ENCODE measurements at regions not wholly inside any gene's neighbourhood (a gene's known extent, or its start where the extent isn't known, plus 50 kb on each side); places are given as distances from the start of the nearest gene placed in this dataset.

- H3K4me3 ChIP-seq: no peak overlapping the region
- intact Hi-C loops (cut with DNase I): no loop called here
- peaks cover 10% of the 10 kb centered on the region for H3K4me1 ChIP-seq
- peak overlapping the region; percentile 18 for H3K27ac ChIP-seq
- TF ChIP-seq CTCF (IDR thresholded peaks at IDR 0.05): no peak
- no peaks in the 10 kb centered on the region for H3K27me3 ChIP-seq
- no peaks in the 10 kb centered on the region for H3K9me3 ChIP-seq
- DNase-seq (no peak), ATAC-seq (peak; percentile 39)
- H3K36me3 ChIP-seq: no peaks in the 10 kb centered on the region
These were observed 276.9 kb downstream of the FAM76B start for GRCh38 chr11:95512682-95513081.

- DNase-seq (no peak), ATAC-seq (peak; percentile 45)
These were observed 277.4 kb downstream of the FAM76B start for GRCh38 chr11:95512177-95512576.

GRCh38 chr11:95508219-95508890 is 277.4 kb upstream of the SESN3 start:
- H3K27ac ChIP-seq: no peak overlapping the region
- TF ChIP-seq CTCF (IDR thresholded peaks at IDR 0.05): no peak

More at GRCh38 chr11:95512177-95512576, 277.4 kb downstream of the FAM76B start:
- Histone ChIP-seq H3K4me1 (peaks cover 7% of the 10 kb centered on the region), H3K4me3 (no peak overlapping the region), H3K36me3 (no peaks in the 10 kb centered on the region), H3K27me3 (no peaks in the 10 kb centered on the region), H3K9me3 (no peaks in the 10 kb centered on the region), H3K27ac (peak overlapping the region; percentile 18)
- no peak for TF ChIP-seq CTCF (IDR thresholded peaks at IDR 0.05)
- intact Hi-C loops (cut with DNase I): no loop called here

GRCh38 chr11:95507794-95508193 is 276.8 kb upstream of the SESN3 start:
- Histone ChIP-seq H3K36me3 (no peaks in the 10 kb centered on the region), H3K9me3 (no peaks in the 10 kb centered on the region), H3K27ac (no peak overlapping the region), H3K4me1 (peaks cover under 1% of the 10 kb centered on the region), H3K4me3 (no peak overlapping the region), H3K27me3 (no peaks in the 10 kb centered on the region)
- ATAC-seq (peak; percentile 33), DNase-seq (no peak)
- intact Hi-C loops (cut with DNase I): no loop called here
- no peak for TF ChIP-seq CTCF (IDR thresholded peaks at IDR 0.05)

More at GRCh38 chr11:95508219-95508890, 277.4 kb upstream of the SESN3 start:
- no peaks in the 10 kb centered on the region for H3K27me3 ChIP-seq
- H3K9me3 ChIP-seq: no peaks in the 10 kb centered on the region
- H3K4me3 ChIP-seq: no peak overlapping the region
- no peaks in the 10 kb centered on the region for H3K36me3 ChIP-seq
- intact Hi-C loops (cut with DNase I): no loop called here
- ATAC-seq (no peak), DNase-seq (no peak)
- peaks cover 6% of the 10 kb centered on the region for H3K4me1 ChIP-seq

GRCh38 chr11:95506777-95507176 is 275.8 kb upstream of the SESN3 start:
- ATAC-seq: no peak
- Histone ChIP-seq H3K4me1 (no peaks in the 10 kb centered on the region), H3K27me3 (no peaks in the 10 kb centered on the region), H3K4me3 (no peak overlapping the region), H3K36me3 (no peaks in the 10 kb centered on the region), H3K27ac (no peak overlapping the region), H3K9me3 (no peaks in the 10 kb centered on the region)
- intact Hi-C loops (cut with DNase I): no loop called here
- DNase-seq: no peak
- TF ChIP-seq CTCF (IDR thresholded peaks at IDR 0.05): no peak

Data from upper lobe of right lung (tissue), 1 donor.